ENCODE measurements at regions not wholly inside any gene's neighbourhood (a gene's known extent, or its start where the extent isn't known, plus 50 kb on each side); places are given as distances from the start of the nearest gene placed in this dataset.

DNA sequence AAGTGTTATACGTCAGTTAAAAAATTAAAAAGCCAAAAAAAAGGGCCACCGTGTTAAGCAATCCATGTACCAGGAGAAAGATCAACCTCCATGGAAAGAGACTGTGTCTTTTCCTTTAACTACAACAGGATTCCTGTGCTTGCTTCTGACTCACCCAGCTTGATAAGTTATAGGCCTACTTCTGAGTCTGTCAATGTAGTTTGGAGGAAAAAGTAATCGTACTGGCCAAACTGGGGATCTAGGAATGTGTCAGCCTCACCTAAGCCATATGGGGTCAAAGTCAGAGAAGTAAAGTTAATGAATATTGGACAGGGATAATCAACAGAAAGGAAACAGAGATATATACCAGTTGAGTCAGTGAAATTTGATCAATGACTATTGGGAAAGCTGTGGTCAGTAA, 470.8 kb upstream of the SLIT2 start:
- no peak overlapping the region for H3K27ac ChIP-seq (ENCODE audit: low read depth, low read length)
- ChIA-PET CTCF (ENCODE audit: partially characterized antibody) (no interaction called here), POLR2A (ENCODE audit: partially characterized antibody) (no interaction called here)
- no peaks in the 10 kb centered on the region for H3K4me1 Mint-ChIP-seq
- H3K4me3 ChIP-seq (ENCODE audit: low read length in 2 of 2): no peak overlapping the region
- no peaks in the 10 kb centered on the region for H3K9me3 ChIP-seq (ENCODE audit: control insufficient read depth in 1 of 2, low read length in 2 of 2)
- no peaks in the 10 kb centered on the region for H3K4me1 ChIP-seq (ENCODE audit: insufficient read depth, low read length)
- intact Hi-C loops (cut with micrococcal nuclease): no loop called here
- no peaks in the 10 kb centered on the region for H3K27me3 ChIP-seq (ENCODE audit: insufficient read depth, low read length)
- H3K36me3 Mint-ChIP-seq: no peaks in the 10 kb centered on the region
- H3K27ac Mint-ChIP-seq: peak overlapping the region in 1 of 7 donors; percentile 18
- DNase-seq: no peak
- no peaks in the 10 kb centered on the region for H3K36me3 ChIP-seq (ENCODE audit: insufficient read depth, low read length)
- H3K9me3 Mint-ChIP-seq: peaks cover 2 to 23% (median 16%) of the 10 kb centered on the region in 8 donors
- H3K27me3 Mint-ChIP-seq: no peaks in the 10 kb centered on the region
- no peak overlapping the region for H3K4me3 Mint-ChIP-seq

GRCh38 chr4:19776929-19777328, 474.8 kb upstream of the SLIT2 start:
- ChIA-PET POLR2A (ENCODE audit: partially characterized antibody) (no interaction called here), CTCF (ENCODE audit: partially characterized antibody) (no interaction called here)
- Histone ChIP-seq H3K9me3 (ENCODE audit: control insufficient read depth in 1 of 2, low read length in 2 of 2) (no peaks in the 10 kb centered on the region), H3K4me3 (ENCODE audit: low read length in 2 of 2) (no peak overlapping the region), H3K36me3 (ENCODE audit: insufficient read depth, low read length) (no peaks in the 10 kb centered on the region), H3K27ac (ENCODE audit: low read depth, low read length) (no peak overlapping the region), H3K4me1 (ENCODE audit: insufficient read depth, low read length) (no peaks in the 10 kb centered on the region), H3K27me3 (ENCODE audit: insufficient read depth, low read length) (no peaks in the 10 kb centered on the region)
- no peaks in the 10 kb centered on the region for H3K36me3 Mint-ChIP-seq
- no peaks in the 10 kb centered on the region for H3K27me3 Mint-ChIP-seq
- H3K4me3 Mint-ChIP-seq: no peak overlapping the region
- intact Hi-C loops (cut with micrococcal nuclease): no loop called here
- no peak overlapping the region for H3K27ac Mint-ChIP-seq
- H3K9me3 Mint-ChIP-seq: peaks cover 0 to 14% (median 4%) of the 10 kb centered on the region in 8 donors
- no peaks in the 10 kb centered on the region for H3K4me1 Mint-ChIP-seq
- no peak for DNase-seq

DNA sequence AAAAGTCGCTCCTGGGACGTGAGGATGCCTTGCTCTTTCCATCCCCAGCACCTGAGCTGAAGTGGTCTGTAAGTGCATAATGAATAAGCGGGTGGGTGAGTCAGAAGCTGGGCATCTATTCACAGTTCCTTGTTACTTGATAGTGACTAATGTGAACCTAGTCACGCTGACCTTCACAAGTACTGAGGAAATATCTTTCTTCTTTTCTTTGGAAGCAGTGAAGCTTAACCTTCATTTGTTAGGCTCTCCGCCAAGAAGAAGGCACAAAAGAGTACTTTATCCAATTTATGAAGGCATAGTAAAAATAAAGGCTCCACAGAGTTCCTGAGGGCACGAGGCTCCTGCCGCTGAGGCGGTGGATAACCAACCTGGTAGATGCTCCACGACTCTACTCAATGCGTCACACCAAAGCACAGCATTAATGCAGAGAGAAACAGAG, 475.7 kb upstream of the SLIT2 start:
- H3K27me3 ChIP-seq (ENCODE audit: insufficient read depth, low read length): no peaks in the 10 kb centered on the region
- intact Hi-C loops (cut with micrococcal nuclease): no loop called here
- no peak overlapping the region for H3K4me3 ChIP-seq (ENCODE audit: low read length in 2 of 2)
- no peaks in the 10 kb centered on the region for H3K9me3 ChIP-seq (ENCODE audit: control insufficient read depth in 1 of 2, low read length in 2 of 2)
- Mint-ChIP-seq H3K27ac (no peak overlapping the region), H3K36me3 (no peaks in the 10 kb centered on the region), H3K4me1 (no peaks in the 10 kb centered on the region), H3K4me3 (no peak overlapping the region), H3K27me3 (no peaks in the 10 kb centered on the region), H3K9me3 (peaks cover 0 to 18% (median 3%) of the 10 kb centered on the region in 8 donors)
- ChIA-PET POLR2A (ENCODE audit: partially characterized antibody) (no interaction called here), CTCF (ENCODE audit: partially characterized antibody) (no interaction called here)
- no peak for DNase-seq
- no peak overlapping the region for H3K27ac ChIP-seq (ENCODE audit: low read depth, low read length)
- H3K4me1 ChIP-seq (ENCODE audit: insufficient read depth, low read length): no peaks in the 10 kb centered on the region
- H3K36me3 ChIP-seq (ENCODE audit: insufficient read depth, low read length): no peaks in the 10 kb centered on the region

- Histone ChIP-seq H3K4me3 (ENCODE audit: low read length in 2 of 2) (no peak overlapping the region), H3K36me3 (ENCODE audit: insufficient read depth, low read length) (no peaks in the 10 kb centered on the region), H3K27me3 (ENCODE audit: insufficient read depth, low read length) (no peaks in the 10 kb centered on the region), H3K27ac (ENCODE audit: low read depth, low read length) (no peak overlapping the region), H3K4me1 (ENCODE audit: insufficient read depth, low read length) (no peaks in the 10 kb centered on the region), H3K9me3 (ENCODE audit: control insufficient read depth in 1 of 2, low read length in 2 of 2) (no peaks in the 10 kb centered on the region)
- H3K9me3 Mint-ChIP-seq: peaks cover 0 to 20% (median 5%) of the 10 kb centered on the region in 8 donors
- intact Hi-C loops (cut with micrococcal nuclease): no loop called here
- no peaks in the 10 kb centered on the region for H3K27me3 Mint-ChIP-seq
- ChIA-PET POLR2A (ENCODE audit: partially characterized antibody) (no interaction called here), CTCF (ENCODE audit: partially characterized antibody) (no interaction called here)
- DNase-seq: no peak
- no peaks in the 10 kb centered on the region for H3K4me1 Mint-ChIP-seq
- no peak overlapping the region for H3K4me3 Mint-ChIP-seq
- no peaks in the 10 kb centered on the region for H3K36me3 Mint-ChIP-seq
- H3K27ac Mint-ChIP-seq: no peak overlapping the region
Observed at GRCh38 chr4:19774690-19775256, 476.9 kb upstream of the SLIT2 start.

GRCh38 chr4:19772581-19772980, 479.1 kb upstream of the SLIT2 start:
- H3K27me3 ChIP-seq (ENCODE audit: insufficient read depth, low read length): no peaks in the 10 kb centered on the region
- Mint-ChIP-seq H3K27ac (no peak overlapping the region), H3K36me3 (no peaks in the 10 kb centered on the region), H3K4me1 (no peaks in the 10 kb centered on the region), H3K27me3 (no peaks in the 10 kb centered on the region), H3K9me3 (peaks cover 0 to 22% (median 10%) of the 10 kb centered on the region in 8 donors), H3K4me3 (no peak overlapping the region)
- no peak overlapping the region for H3K4me3 ChIP-seq (ENCODE audit: low read length in 2 of 2)
- DNase-seq: no peak
- H3K36me3 ChIP-seq (ENCODE audit: insufficient read depth, low read length): no peaks in the 10 kb centered on the region
- H3K27ac ChIP-seq (ENCODE audit: low read depth, low read length): no peak overlapping the region
- H3K4me1 ChIP-seq (ENCODE audit: insufficient read depth, low read length): no peaks in the 10 kb centered on the region
- ChIA-PET CTCF (ENCODE audit: partially characterized antibody) (no interaction called here), POLR2A (ENCODE audit: partially characterized antibody) (no interaction called here)
- H3K9me3 ChIP-seq (ENCODE audit: control insufficient read depth in 1 of 2, low read length in 2 of 2): no peaks in the 10 kb centered on the region
- intact Hi-C loops (cut with micrococcal nuclease): no loop called here

- intact Hi-C loops (cut with micrococcal nuclease): no loop called here
- Mint-ChIP-seq H3K27me3 (no peaks in the 10 kb centered on the region), H3K27ac (no peak overlapping the region), H3K4me1 (no peaks in the 10 kb centered on the region), H3K9me3 (peaks cover 0 to 14% (median 4%) of the 10 kb centered on the region in 8 donors), H3K36me3 (no peaks in the 10 kb centered on the region), H3K4me3 (no peak overlapping the region)
- ChIA-PET POLR2A (ENCODE audit: partially characterized antibody) (no interaction called here), CTCF (ENCODE audit: partially characterized antibody) (no interaction called here)
- Histone ChIP-seq H3K9me3 (ENCODE audit: control insufficient read depth in 1 of 2, low read length in 2 of 2) (no peaks in the 10 kb centered on the region), H3K4me3 (ENCODE audit: low read length in 2 of 2) (no peak overlapping the region), H3K36me3 (ENCODE audit: insufficient read depth, low read length) (no peaks in the 10 kb centered on the region), H3K4me1 (ENCODE audit: insufficient read depth, low read length) (no peaks in the 10 kb centered on the region), H3K27ac (ENCODE audit: low read depth, low read length) (no peak overlapping the region), H3K27me3 (ENCODE audit: insufficient read depth, low read length) (no peaks in the 10 kb centered on the region)
- no peak for DNase-seq
Observed at GRCh38 chr4:19756661-19757060, 495.0 kb upstream of the SLIT2 start.

DNA sequence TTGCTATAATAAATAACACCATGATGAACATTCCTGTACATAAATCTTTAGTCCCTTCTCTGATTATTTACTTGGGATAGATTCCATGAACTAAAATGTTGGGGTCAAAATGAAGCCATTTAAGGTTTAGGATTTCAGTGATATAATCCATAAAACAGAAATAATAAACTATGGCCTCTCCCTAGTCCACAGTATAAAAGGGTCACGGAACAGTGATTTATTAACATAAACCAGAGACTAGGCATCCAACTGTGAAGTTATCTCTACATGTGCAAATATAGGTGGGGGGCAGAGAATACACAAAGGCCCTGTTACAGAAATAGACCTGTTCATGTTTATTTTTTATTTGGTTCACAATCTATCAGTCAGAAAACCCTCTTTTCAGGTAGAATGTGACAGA, 499.1 kb upstream of the SLIT2 start:
- Mint-ChIP-seq H3K36me3 (no peaks in the 10 kb centered on the region), H3K4me1 (no peaks in the 10 kb centered on the region), H3K4me3 (no peak overlapping the region), H3K27ac (no peak overlapping the region), H3K27me3 (no peaks in the 10 kb centered on the region), H3K9me3 (peaks cover 0 to 13% (median 5%) of the 10 kb centered on the region in 8 donors)
- Histone ChIP-seq H3K9me3 (ENCODE audit: control insufficient read depth in 1 of 2, low read length in 2 of 2) (no peaks in the 10 kb centered on the region), H3K27ac (ENCODE audit: low read depth, low read length) (no peak overlapping the region), H3K36me3 (ENCODE audit: insufficient read depth, low read length) (no peaks in the 10 kb centered on the region), H3K27me3 (ENCODE audit: insufficient read depth, low read length) (no peaks in the 10 kb centered on the region), H3K4me3 (ENCODE audit: low read length in 2 of 2) (no peak overlapping the region), H3K4me1 (ENCODE audit: insufficient read depth, low read length) (no peaks in the 10 kb centered on the region)
- DNase-seq: no peak
- POLR2A ChIA-PET (ENCODE audit: partially characterized antibody): no interaction called here
- CTCF ChIA-PET (ENCODE audit: partially characterized antibody): no interaction called here
- intact Hi-C loops (cut with micrococcal nuclease): no loop called here

Measured in CD4-positive, alpha-beta memory T cell (primary cell).